ENCODE measurements at regions not wholly inside any gene's neighbourhood (a gene's known extent, or its start where the extent isn't known, plus 50 kb on each side); places are given as distances from the start of the nearest gene placed in this dataset.

GRCh38 chr2:46826569-46827245 is 88.9 kb downstream of the MCFD2 start:
- DNase-seq (ENCODE audit: low read depth, low spot score) (no peak), FAIRE-seq (no peak)
- Histone ChIP-seq H4K20me1 (replicated peaks; ENCODE audit: control insufficient read depth, extremely low read depth, insufficient read depth, low read length) (no peaks in the 10 kb centered on the region), H3K79me2 (ENCODE audit: control insufficient read depth, insufficient read depth, low read length) (no peaks in the 10 kb centered on the region), H3K4me3 (replicated peaks in 1 of 3; ENCODE audit: insufficient read depth in 1 of 3, low read depth in 1 of 3, low read length in 3 of 3) (no peak overlapping the region), H3K4me1 (ENCODE audit: control insufficient read depth, extremely low read depth, insufficient read depth, low read length) (no peaks in the 10 kb centered on the region), H3K27me3 (ENCODE audit: control insufficient read depth in 2 of 2, insufficient read depth in 2 of 2, low read length in 2 of 2) (no peaks in the 10 kb centered on the region), H3K9ac (replicated peaks; ENCODE audit: extremely low read depth, insufficient read depth, low read length) (no peak overlapping the region), H3K9me3 (replicated peaks; ENCODE audit: control insufficient read depth, insufficient read depth, low read length) (no peaks in the 10 kb centered on the region), H2AFZ (ENCODE audit: low read depth, low read length) (no peak overlapping the region), H3K9me1 (replicated peaks; ENCODE audit: control insufficient read depth, extremely low read depth, insufficient read depth, low read length) (no peaks in the 10 kb centered on the region), H3K36me3 (ENCODE audit: control insufficient read depth in 2 of 2, extremely low read depth in 1 of 2, insufficient read depth in 2 of 2, low read length in 2 of 2) (no peaks in the 10 kb centered on the region), H3K4me2 (ENCODE audit: insufficient read depth, low read length) (no peak overlapping the region), H3K27ac (ENCODE audit: insufficient read depth, low read depth, low read length) (no peak overlapping the region)
- intact Hi-C loops (cut with micrococcal nuclease), result no loop called here
- TF ChIP-seq EZH2 (IDR thresholded peaks at IDR 0.05; ENCODE audit: borderline replicate concordance, low read depth, low read length, severe bottlenecking) (no peak), CTCF (IDR thresholded peaks at IDR 0.05; ENCODE audit: extremely low read depth in 1 of 2, insufficient read depth in 1 of 2, low read depth in 1 of 2, low read length in 2 of 2) (no peak)
- BruUV-seq (replicated peaks), result no TSS peak
- dilution Hi-C loops (cut with MboI; ENCODE audit: extremely low pct_ligation_motif_present, low sequenced_read_pairs), result no loop called here
- CTCF ChIA-PET, result interaction anchor here (1.2 kb wide), 1 partner anchor 15 kb away, joined by 3 read pairs; no protein-coding TSS in a partner anchor
- POLR2A ChIA-PET, result no interaction called here

- DNase-seq (ENCODE audit: low read depth, low spot score) (no peak), FAIRE-seq (no peak)
- H3K27ac ChIP-seq (ENCODE audit: insufficient read depth, low read depth, low read length), result no peak overlapping the region
- H3K4me1 ChIP-seq (ENCODE audit: control insufficient read depth, extremely low read depth, insufficient read depth, low read length), result no peaks in the 10 kb centered on the region
- no peaks in the 10 kb centered on the region for H3K36me3 ChIP-seq (ENCODE audit: control insufficient read depth in 2 of 2, extremely low read depth in 1 of 2, insufficient read depth in 2 of 2, low read length in 2 of 2)
- H3K9me3 ChIP-seq (replicated peaks; ENCODE audit: control insufficient read depth, insufficient read depth, low read length), result no peaks in the 10 kb centered on the region
- H3K9ac ChIP-seq (replicated peaks; ENCODE audit: extremely low read depth, insufficient read depth, low read length), result no peak overlapping the region
- no peak overlapping the region for H3K4me2 ChIP-seq (ENCODE audit: insufficient read depth, low read length)
- CTCF ChIA-PET, result interaction anchor here (1.4 to 4.0 kb wide), 2 partner anchors 12 to 25 kb away, joined by 4 to 21 read pairs; no protein-coding TSS in a partner anchor
- dilution Hi-C loops (cut with MboI; ENCODE audit: extremely low pct_ligation_motif_present, low sequenced_read_pairs) (no loop called here), intact Hi-C loops (cut with micrococcal nuclease) (no loop called here)
- no TSS peak for BruUV-seq (replicated peaks)
- H3K9me1 ChIP-seq (replicated peaks; ENCODE audit: control insufficient read depth, extremely low read depth, insufficient read depth, low read length), result no peaks in the 10 kb centered on the region
- H3K79me2 ChIP-seq (ENCODE audit: control insufficient read depth, insufficient read depth, low read length), result no peaks in the 10 kb centered on the region
- H3K27me3 ChIP-seq (ENCODE audit: control insufficient read depth in 2 of 2, insufficient read depth in 2 of 2, low read length in 2 of 2), result no peaks in the 10 kb centered on the region
- H4K20me1 ChIP-seq (replicated peaks; ENCODE audit: control insufficient read depth, extremely low read depth, insufficient read depth, low read length), result no peaks in the 10 kb centered on the region
- TF ChIP-seq POLR2A (IDR thresholded peaks at IDR 0.05; ENCODE audit: low read depth, low read length), result no peak
- TF ChIP-seq FOS (IDR thresholded peaks at IDR 0.05; ENCODE audit: borderline replicate concordance, insufficient read depth, low read length), result no peak
- no peak for TF ChIP-seq MAX (IDR thresholded peaks at IDR 0.05; ENCODE audit: insufficient read depth, insufficient read length)
- no peak for TF ChIP-seq JUN (IDR thresholded peaks at IDR 0.05; ENCODE audit: borderline replicate concordance, insufficient read depth, insufficient read length, low read depth)
- no peak for TF ChIP-seq EZH2 (IDR thresholded peaks at IDR 0.05; ENCODE audit: borderline replicate concordance, low read depth, low read length, severe bottlenecking)
- TF ChIP-seq POLR2AphosphoS5 (IDR thresholded peaks at IDR 0.05; ENCODE audit: insufficient read depth, low read depth, low read length), result no peak
- no peak for TF ChIP-seq GATA2 (IDR thresholded peaks at IDR 0.05; ENCODE audit: insufficient read depth, insufficient read length, low read depth, low read length)
- no peak for TF ChIP-seq CTCF (IDR thresholded peaks at IDR 0.05; ENCODE audit: extremely low read depth in 1 of 2, insufficient read depth in 1 of 2, low read depth in 1 of 2, low read length in 2 of 2)
- TF ChIP-seq MYC (IDR thresholded peaks at IDR 0.05; ENCODE audit: low read depth, low read length), result no peak
- POLR2A ChIA-PET, result no interaction called here
- no peak overlapping the region for H3K4me3 ChIP-seq (replicated peaks in 1 of 3; ENCODE audit: insufficient read depth in 1 of 3, low read depth in 1 of 3, low read length in 3 of 3)
- H2AFZ ChIP-seq (ENCODE audit: low read depth, low read length), result no peak overlapping the region
Measured at GRCh38 chr2:46825939-46826568, 89.6 kb downstream of the MCFD2 start.
